AG04450 (cell line): ENCODE measurements at regions not wholly inside any gene's neighbourhood (a gene's known extent, or its start where the extent isn't known, plus 50 kb on each side); places are given as distances from the start of the nearest gene placed in this dataset.
A peak's percentile ranks its signal among the peaks of the same experiment; 100 is the strongest.

Experiments used
- CTCF ChIA-PET: fragments of 300-600, 350-600 bp; formaldehyde crosslinking; extraction: SDS; loops from one replicate; lab custom pipeline; 2022; ENCODE audit warnings: antibody characterized with exemption, inconsistent platforms; lab: Charles Lee
- POLR2A ChIA-PET: fragments of 350-600 bp; formaldehyde crosslinking; extraction: SDS; loops from one replicate; lab custom pipeline; 2021; ENCODE audit warnings: antibody characterized with exemption, inconsistent platforms; lab: Yijun Ruan, JAX
- DNase-seq: peaks from one replicate; pipeline ENCODE4 v3.0.0-alpha.2; 2011; ENCODE audit warnings: low read depth, low spot score
- H3K27ac ChIP-seq: one replicate; pipeline ENCODE4 v1.5.1; 2012; ENCODE audit warnings: low read depth, low read length, control low read depth
- H3K27me3 ChIP-seq: one replicate; pipeline ENCODE4 v1.6.0; 2012; ENCODE audit warnings: low read length; ENCODE audit not compliant: control insufficient read depth, insufficient read depth
- H3K4me3 ChIP-seq: 2 replicates; pipeline ENCODE4 v1.5.1; 2011; ENCODE audit warnings: mild to moderate bottlenecking, low read depth, low read length, control low read depth
- H3K9me3 ChIP-seq: 2 replicates; pipeline ENCODE4 v1.5.1; 2012; ENCODE audit warnings: low read length; ENCODE audit not compliant: control insufficient read depth, insufficient read depth
- CTCF ChIP-seq: IDR thresholded peaks from 2 replicates; pipeline ENCODE4 v1.5.1; 2011; ENCODE audit warnings: low read depth, low read length, control low read depth, inconsistent platforms

- no peak overlapping the region for H3K4me3 ChIP-seq
- no peak for TF ChIP-seq CTCF
- no peaks in the 10 kb centered on the region for H3K27me3 ChIP-seq
- ChIA-PET CTCF (interaction anchor here (0.6 kb wide), 1 partner anchor 352 kb away, joined by 3 read pairs; no protein-coding TSS in a partner anchor), POLR2A (no interaction called here)
- DNase-seq = no peak
- H3K9me3 ChIP-seq = no peaks in the 10 kb centered on the region
- no peak overlapping the region for H3K27ac ChIP-seq
These were observed 352.3 kb downstream of the PDGFC start for GRCh38 chr4:156619154-156619934.

GRCh38 chr4:156615066-156615531 lies 356.5 kb downstream of the PDGFC start:
- CTCF ChIA-PET = no interaction called here
- DNase-seq = peak; percentile 82
- H3K27me3 ChIP-seq = no peaks in the 10 kb centered on the region
- no peak for TF ChIP-seq CTCF
- H3K4me3 ChIP-seq = no peak overlapping the region
- POLR2A ChIA-PET = interaction anchor here (0.6 to 0.7 kb wide), 2 partner anchors 160 to 347 kb away, joined by 3 to 9 read pairs; no protein-coding TSS in a partner anchor
- no peaks in the 10 kb centered on the region for H3K9me3 ChIP-seq
- peak overlapping the region; percentile 35 for H3K27ac ChIP-seq

GRCh38 chr4:156614536-156614935 lies 357.1 kb downstream of the PDGFC start:
- no peak for TF ChIP-seq CTCF
- ChIA-PET POLR2A (no interaction called here), CTCF (no interaction called here)
- Histone ChIP-seq H3K4me3 (no peak overlapping the region), H3K27me3 (no peaks in the 10 kb centered on the region), H3K9me3 (no peaks in the 10 kb centered on the region), H3K27ac (no peak overlapping the region)
- no peak for DNase-seq

GRCh38 chr4:156609421-156609820 lies 362.2 kb downstream of the PDGFC start:
- no peaks in the 10 kb centered on the region for H3K9me3 ChIP-seq
- no peak overlapping the region for H3K4me3 ChIP-seq
- no peaks in the 10 kb centered on the region for H3K27me3 ChIP-seq
- CTCF ChIA-PET = interaction anchor here (0.6 to 0.8 kb wide), 2 partner anchors 21 to 359 kb away, joined by 3 to 4 read pairs; no protein-coding TSS in a partner anchor
- DNase-seq = no peak
- POLR2A ChIA-PET = no interaction called here
- no peak for TF ChIP-seq CTCF
- no peak overlapping the region for H3K27ac ChIP-seq

GRCh38 chr4:156608651-156609050 lies 362.9 kb downstream of the PDGFC start:
- Histone ChIP-seq H3K27ac (no peak overlapping the region), H3K4me3 (no peak overlapping the region), H3K9me3 (no peaks in the 10 kb centered on the region), H3K27me3 (no peaks in the 10 kb centered on the region)
- ChIA-PET CTCF (interaction anchor here (0.6 to 0.8 kb wide), 2 partner anchors 20 to 360 kb away, joined by 3 to 4 read pairs; no protein-coding TSS in a partner anchor), POLR2A (no interaction called here)
- no peak for DNase-seq
- TF ChIP-seq CTCF = no peak
